Germinal center (tissue), 1 donor: ENCODE measurements at regions not wholly inside any gene's neighbourhood (a gene's known extent, or its start where the extent isn't known, plus 50 kb on each side); places are given as distances from the start of the nearest gene placed in this dataset.
"Not testable (repeated sequence)": the region's sequence is repeated elsewhere in the genome, so short reads cannot be mapped to it uniquely, and the experiment has no call there.

ENCODE experiments used
- DNase-seq: peaks from one replicate; pipeline ENCODE4 v3.0.0; 2012; ENCODE audit warnings: mixed read lengths, low spot score

DNA sequence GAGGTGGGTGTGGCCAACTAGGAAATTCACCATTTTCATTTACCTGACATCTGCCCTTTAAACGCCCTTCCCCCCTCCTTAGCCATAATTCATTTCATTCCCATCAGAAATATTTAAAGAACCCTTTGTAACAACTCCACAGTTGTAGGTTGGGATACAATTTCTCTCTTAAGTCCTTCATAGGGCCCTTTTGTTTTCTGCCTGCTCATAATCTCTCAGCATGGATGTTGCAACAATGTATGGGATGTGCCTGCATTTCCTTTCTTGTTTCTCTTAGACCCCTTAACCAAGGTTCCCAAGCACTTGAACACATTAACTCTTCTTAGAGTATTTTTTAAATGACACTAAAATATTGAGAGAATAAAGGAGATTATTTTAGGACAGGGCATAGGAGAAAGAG, 51.7 kb upstream of the MYO10 start:
- DNase-seq, result no peak

DNA sequence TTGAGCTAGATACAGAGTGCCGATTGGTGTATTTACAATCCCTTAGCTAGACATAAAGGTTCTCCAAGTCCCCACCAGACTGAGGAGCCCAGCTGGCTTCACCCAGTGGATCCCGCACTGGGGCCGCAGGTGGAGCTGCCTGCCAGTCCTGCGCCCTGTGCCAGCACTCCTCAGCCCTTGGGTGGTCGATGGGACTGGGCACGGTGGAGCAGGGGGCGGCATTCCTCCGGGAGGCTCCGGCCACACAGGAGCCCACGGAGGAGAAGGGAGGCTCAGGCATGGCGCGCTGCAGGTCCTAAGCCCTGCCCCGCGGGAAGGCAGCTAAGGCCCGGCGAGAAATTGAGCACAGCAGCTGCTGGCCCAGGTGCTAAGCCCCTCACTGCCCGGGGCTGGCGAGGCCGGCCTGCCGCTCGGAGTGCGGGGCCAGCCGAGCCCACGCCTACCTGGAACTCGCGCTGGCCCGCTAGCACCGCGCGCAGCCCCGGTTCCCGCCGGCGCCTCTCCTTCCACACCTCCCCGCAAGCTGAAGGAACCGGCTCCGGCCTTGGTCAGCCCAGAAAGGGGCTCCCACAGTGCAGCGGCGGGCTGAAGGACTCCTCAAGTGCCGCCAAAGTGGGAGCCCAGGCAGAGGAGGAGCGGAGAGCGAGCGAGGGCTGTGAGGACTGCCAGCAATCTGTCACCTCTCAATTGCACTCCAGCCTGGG, 54.9 kb upstream of the MYO10 start:
- DNase-seq, result not testable (repeated sequence)

DNA sequence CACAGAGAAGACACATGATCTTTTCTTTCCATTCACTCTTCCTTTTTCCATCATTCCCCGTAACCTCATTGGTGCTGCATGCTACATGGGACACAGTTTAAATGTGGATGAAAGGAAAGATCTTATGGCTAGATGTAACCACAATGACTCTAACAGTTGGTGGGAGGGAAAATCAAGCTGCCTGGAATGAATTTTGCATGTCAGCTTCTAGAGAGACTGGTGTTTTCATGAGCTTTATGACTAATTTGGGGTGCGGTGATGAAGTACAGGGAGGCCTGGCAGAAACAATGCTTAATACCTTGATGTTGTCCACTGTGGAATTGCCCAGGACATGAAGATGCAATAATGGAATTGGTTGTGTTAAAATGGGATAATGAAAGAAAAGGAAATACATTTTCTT, 55.9 kb upstream of the MYO10 start:
- no peak for DNase-seq

DNA sequence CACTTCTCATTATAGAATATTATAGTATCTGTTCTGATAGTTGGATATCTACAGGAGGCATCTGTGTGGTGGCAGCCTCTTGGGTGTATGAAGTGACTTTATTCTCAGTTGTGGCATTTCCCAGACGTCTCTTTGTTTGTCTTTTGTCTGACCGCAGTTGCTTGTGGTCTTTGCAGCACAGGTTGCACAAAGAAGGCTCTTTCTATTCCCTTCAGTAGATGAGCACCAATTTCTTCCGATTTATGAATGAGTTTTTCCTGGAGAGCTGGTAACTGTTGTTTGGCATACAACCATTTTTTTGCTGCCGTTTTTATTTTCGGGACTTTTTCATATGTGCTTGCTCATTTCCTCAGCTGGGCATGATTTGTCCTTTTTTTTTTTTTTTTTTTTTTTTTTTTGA, 56.4 kb upstream of the MYO10 start:
- DNase-seq, result no peak

DNA sequence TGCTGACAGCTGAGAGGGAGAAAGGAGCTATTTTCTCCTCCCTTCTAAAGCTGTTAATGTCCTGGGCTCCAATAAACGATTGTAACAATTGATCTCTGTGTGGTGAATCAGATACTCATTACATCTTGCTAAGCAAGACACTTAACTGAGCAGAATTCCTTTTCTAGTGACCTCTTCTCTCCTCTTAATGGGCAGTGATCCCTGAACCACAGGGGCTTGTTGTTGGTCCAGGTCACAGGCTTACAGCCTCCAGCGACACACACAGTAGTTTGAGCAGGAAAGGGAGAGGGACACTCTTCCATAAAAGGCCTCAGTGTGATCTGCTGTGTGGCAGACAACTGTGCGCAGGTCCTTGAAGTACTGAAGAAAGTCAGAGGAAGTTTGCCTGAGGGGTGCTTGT, 58.5 kb upstream of the MYO10 start:
- no peak for DNase-seq

DNA sequence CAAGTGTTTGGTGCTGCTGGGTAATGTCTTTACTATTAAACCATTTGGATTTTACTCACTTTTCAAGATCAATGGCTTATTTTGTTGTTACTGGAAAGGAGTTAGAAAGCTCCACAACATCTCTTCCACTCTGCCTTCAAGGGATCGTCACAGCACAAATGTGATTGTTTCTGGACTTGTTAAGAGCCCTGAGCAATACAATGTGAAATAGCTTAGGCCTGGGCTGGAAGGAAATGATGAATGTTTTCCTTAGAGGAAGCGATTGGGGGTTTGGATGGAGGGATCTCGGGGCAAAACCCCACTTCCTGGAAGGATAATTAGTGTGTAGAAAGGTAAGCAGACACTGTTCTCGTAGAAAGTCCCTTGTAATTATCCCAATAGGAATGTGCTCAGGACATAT, 59.3 kb upstream of the MYO10 start:
- DNase-seq, result no peak

DNA sequence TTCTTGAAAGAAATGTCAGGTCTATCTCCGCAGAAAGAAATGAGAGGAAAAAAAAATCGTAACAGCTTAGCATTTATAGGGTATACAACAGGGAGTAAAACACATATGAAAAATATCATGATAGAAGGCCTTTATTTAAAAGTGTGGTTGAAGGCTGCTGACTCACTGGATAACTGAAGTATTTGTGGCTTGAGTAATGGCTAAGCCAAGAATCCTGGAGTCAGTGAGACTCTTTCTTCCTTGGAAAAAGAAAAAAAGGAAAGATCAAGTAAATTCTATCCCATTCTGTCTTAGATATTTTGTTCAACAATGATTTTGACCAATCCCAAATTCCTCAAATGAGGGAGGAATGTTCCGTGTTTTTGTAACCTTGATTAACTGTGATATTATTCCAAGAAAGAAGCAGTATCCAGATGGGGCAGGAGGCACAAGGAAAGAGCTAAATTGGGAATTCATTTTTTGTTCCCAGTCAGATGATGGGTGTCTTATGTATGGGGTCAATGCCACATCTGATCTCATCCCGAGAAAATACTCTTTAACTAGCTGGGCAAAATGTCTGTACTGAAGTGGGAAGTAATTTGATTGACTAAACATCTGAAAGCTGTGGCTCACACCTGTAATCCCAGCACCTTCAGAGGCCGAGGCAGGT, 64.3 kb upstream of the MYO10 start:
- no peak for DNase-seq

DNA sequence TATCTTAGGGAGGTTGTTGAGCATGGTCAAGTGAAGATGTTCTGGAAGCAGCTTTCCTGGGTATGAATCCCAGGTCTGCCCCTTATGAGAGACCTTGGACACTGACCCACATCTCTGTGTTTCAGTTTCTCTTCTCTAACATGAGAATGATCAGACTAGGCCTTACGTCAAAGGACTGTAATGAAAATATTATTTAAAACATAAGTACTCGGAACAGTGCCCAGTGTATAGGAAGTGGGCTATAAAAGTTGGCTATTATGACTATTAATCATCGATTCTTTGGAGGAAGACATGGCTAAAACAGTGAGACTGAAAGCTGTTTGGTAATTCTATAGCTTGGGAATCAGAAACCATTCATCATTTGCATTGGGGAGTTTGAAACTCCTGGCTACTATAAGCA, 65.3 kb upstream of the MYO10 start:
- DNase-seq, result no peak

DNA sequence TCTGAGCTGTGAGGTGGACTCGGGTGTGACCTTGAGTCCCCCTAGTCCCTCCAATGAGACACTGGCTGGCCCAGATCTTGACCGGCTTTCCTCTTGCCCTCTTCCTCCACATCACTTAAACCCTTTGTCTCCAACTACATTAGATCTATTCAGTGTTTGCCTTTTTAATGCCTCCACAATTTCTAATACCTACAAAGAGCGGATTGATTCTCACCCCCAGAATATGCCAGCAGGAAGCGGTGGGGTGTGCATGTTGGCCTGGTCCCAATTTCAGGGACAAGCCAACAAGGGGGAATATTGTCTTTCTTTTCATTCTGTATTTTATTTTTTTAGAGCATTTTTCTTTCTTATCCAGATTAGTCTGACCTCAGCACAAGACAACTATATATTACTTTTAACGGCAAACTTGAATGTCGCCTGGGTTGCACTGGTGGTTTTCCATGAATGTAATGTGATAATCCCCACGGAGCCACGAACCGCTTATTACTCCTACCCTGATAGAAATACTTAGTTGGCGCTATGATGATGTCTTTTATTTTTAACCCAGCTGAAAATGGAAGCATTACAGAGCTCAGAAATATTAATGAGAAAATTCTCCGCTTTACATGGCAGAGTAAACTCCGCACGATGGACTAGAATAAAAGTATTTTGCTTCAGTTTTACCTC, 68.5 kb upstream of the MYO10 start:
- no peak for DNase-seq

DNA sequence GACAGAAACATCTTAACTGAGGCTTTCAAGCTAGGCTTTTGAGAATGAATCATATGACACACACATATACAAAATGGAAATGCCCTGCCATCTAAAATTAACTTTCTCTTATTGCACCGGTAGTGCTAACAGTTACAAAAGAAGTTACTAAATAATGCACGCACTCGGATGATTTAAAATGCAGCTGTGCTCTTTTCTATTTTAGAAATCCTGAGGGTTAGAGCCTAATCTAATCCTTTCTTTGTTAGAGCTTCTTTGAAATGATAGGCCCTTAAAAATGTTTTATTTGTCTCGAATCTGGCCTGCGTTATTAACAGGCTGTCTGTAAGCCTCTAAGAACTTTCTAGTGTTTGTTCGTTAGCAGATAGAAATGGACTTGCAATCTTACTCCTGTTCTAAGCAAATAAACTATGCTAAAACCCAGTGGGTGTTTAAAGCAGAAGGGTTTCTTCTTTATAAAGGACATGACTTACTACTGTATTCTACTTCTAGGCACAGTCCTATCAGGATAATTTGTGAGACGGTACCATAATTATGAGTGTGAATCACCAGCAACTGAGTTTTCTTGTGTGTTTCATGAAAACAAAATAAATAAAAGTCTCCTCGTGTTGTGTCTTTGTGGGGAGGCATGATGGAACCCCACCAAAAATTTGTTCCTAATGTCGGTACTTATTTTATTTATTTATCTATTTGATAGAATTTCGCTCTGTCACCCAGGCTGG, 69.2 kb upstream of the MYO10 start:
- DNase-seq, result no peak

DNA sequence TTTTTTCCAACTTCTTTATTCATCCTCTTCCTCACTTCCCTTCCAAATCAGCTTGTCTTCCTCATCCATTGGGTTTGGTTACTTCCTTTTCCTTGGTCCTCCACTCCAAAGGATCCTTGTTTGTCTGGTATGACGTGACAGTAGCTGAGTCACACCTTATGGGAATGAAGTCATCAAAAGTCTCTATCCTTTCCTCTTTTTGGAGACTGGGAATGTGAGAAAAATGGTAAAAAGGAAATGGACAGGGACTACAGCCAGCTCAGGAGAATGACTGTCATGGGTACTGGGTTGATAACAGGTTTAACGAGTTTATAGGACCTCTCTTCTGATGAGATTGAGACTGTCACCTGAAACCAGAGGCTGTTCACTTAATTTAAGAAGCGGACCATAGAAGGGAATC, 76.2 kb upstream of the MYO10 start:
- no peak for DNase-seq

DNA sequence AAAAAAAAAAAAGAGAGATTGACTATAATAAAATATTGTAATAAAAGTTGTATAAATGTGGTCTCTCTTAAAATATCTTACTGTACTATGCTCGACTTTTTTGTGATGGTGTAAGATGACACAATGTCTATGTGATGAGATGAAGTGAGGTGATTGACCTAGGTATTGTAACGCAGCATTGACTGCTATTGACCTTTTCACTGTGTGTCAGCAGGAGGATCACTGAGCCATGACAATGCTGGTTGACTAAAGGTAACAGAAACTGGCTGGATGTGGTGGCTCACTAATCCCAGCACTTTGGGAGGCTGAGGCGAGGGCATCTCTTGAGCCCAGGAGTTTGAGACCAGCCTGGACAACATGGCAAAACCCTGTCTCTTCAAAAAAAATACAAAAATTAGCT, 78.6 kb upstream of the MYO10 start:
- no peak for DNase-seq

DNA sequence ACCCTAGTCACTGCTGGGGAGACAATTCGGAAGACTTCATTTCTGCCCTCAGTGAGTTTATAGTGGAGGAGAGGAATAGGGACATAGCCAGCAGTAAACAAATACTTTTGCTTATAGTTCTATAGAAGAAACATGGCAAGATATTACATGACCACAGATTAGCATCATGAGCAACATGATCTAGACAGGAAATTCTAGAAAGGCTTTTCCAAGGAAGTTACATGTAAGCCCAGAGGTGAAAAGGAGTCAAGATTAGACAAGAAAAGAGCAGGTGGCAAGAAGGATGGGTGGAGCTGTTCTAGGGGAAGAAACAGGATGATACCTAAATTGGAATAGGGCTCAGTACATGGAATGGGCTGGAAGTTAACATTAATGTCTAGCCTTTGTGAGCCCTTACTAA, 82.8 kb upstream of the MYO10 start:
- DNase-seq, result no peak

DNA sequence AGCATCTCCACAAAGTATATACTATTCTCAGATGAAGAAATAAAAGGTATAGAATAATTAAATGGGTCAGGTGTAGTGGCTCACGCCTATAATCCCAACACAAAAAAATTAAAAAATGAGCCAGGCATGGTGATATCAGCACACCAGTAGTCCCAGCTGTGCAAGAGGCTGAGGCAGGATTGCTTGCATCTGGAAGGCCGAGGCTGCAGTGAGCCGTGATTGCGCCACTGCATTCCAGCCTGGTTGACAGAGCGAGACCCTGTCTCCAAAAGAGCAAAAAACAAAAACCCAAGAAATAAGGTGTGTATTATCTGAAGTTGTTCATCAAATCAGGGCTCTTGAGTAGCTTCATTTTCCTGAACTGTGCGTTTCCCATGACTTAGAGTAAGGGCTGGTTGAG, 83.2 kb upstream of the MYO10 start:
- no peak for DNase-seq

DNA sequence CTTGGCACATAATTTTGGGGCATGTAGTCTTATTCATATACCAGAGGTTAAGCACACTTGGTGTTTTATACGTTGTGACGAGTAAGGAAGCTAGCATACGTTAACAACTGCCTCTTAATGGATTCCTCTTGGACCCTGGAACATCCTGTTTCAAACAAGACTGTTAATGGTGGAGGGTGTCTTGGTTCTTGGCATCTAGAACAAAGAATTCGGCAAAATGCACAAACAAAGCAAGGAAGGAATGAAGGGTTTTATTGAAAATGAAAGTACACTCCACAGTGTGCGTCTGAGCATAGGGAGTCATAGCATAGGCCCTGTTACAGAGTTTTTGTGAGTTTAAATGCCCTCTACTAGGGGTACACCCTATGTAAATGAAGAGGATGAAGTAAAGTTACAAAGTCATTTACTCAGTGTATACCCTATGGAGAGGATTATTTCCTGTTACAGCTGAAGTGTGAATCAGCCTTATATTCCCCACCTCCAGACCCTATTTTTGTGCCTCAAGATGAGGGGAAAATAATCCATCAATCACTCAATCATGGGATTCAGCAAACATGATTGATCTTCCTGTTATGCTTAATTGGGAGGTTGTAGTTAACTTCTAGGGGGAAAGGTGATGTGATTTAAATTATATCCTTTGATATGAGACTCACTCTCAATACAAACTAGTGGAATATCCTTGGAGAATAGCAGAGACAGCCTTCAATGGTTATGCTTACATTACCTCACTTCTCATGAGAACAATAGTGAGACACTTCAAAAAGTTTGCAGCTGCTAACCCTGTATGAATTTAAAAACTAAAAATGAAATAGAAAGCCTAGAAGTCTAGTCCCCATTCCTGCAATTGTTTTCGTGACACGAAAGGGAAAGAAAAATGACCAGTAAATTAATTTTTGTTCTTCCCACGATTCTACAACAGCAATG, 84.9 kb upstream of the MYO10 start:
- no peak for DNase-seq

DNA sequence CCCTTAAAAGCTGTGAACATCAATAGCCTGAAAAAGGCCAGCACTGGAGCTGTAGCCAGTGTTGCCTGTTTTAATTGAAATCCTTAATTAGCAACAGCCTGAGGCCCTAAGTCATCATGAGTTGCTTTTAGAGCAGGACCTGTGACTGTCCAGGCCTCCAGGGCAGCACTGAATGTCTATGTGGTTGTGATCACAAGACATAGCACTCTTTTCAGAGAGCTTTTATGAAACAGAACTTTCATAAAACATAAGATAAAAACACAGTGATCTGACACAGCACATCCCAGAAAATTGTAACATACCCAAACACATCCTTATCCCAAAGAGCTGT, 85.5 kb upstream of the MYO10 start:
- DNase-seq, result no peak

DNA sequence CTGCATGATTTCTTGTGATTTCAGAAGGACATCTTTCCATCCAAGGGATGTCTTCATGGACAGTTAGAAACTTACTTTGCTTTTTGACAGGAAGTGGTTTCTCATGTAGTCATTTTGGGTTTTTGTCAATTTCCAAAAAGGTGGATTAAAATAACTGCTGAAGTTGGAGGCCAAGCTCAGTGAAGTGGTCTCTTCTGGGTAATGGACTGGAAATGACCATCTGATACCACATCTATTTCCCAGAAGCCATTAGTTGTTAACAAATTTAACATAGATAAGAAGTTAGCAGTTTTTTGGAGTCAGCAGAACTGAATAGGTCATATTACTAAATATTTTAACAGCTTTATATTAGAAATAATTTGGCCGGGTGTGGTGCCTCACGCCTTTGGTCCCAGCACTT, 86.2 kb upstream of the MYO10 start:
- DNase-seq, result no peak

DNA sequence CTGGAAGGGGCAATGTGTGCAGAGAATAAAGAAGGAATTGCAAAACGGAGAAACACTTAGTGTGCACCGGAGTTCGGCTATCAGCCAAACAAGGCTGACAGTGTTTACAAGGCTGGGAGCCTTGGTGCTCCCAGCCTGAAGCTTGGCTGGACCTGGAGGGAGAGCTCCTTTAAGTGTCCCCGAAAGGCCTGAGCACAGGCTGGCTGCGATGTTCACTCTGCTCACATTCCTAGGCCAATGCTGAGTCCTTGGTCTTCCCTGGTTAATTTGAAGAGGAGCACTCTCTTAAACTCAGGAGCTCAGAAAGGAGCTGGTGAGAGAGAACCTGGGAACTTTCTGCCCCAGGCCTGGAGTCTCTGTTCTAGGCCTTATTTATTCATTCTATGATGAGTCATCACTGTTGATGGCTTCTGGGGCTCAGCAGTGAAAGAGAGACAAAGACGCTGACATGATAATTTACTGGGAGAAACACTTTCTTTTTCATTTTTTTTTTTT, 88.6 kb upstream of the MYO10 start:
- no peak for DNase-seq

DNA sequence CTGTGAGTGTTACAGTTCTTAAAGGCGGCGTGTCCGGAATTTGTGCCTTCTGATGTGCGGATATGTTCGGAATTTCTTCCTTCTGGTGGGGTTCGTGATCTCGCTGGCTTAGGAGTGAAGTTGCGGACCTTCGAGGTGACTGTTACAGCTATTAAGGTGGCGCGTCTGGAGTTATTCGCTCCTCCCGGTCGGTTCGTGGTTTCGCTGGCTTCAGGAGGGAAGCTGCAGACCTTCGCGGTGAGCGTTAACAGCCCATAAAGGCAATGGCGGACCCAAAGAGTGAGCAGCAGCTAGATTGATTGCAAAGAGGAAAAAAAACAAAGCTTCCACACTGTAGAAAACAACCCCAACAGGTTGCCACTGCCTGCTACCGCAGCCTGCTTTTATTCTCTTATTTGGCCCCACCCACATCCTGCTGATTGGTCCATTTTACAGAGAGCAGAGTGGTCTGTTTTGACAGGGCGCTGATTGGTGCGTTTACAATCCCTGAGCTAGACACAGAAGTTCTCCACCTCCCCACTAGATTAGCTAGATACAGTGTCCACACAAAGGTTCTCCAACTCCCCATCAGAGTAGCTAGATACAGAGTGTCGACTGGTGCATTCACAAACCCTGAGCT, 95.7 kb upstream of the MYO10 start:
- DNase-seq, result not testable (repeated sequence)

DNA sequence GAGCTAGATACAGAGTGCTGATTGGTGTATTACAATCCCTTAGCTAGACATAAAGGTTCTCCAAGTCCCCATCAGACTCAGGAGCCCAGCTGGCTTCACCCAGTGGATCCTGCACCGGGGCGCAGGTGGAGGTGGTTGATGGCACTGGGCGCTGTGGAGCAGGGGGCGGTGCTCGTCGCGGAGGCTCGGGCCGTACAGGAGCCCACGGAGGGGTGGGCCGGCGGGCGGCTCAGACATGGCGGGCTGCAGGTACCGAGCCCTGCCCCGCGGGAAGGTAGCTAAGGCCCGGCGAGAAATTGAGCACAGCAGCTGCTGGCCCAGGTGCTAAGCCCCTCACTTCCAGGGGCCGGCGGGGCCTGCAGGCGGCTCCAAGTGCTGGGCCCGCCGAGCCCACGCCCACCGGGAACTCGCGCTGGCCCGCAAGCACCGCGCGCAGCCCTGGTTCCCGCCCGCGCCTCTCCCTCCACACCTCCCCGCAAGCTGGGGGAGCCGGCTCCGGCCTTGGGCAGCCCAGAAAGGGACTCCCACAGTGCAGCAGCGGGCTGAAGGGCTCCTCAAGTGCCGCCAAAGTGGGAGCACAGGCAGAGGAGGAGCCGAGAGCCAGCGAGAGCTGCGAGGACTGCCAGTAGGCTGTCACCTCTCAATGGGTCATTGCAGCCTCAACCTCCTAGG, 96.4 kb upstream of the MYO10 start:
- DNase-seq, result not testable (repeated sequence)

DNA sequence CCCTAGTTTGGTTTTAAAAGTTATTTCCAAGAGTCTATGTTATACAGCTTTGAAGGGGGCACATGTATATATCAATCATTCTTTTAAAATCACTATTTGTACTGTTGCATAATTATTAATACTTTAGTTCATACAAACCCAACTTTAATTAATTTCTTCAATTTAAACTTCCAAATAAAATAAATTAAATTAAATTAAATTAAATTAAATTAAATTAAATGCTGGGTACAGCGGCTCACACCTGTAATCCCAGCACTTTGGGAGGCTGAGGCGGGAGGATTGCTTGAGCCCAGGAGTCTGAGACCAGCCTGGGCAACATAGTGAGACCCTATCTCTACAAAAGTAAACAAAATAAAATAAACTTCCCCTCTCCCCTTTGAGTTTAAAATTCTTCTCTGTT, 98.9 kb upstream of the MYO10 start:
- not testable (repeated sequence) for DNase-seq
